NCI-H69 (cell line): ENCODE measurements at regions not wholly inside any gene's neighbourhood (a gene's known extent, or its start where the extent isn't known, plus 50 kb on each side); places are given as distances from the start of the nearest gene placed in this dataset.

Source experiments
- DNase-seq: peaks from one replicate; lab custom pipeline; 2025; lab: John Stamatoyannopoulos, UW

GRCh38 chr12:58727521-58727920 is 192.8 kb downstream of the LRIG3 start:
- no peak for DNase-seq

GRCh38 chr12:58728397-58728796 is 191.9 kb downstream of the LRIG3 start:
- no peak for DNase-seq

- no peak for DNase-seq
Measured at GRCh38 chr12:58731096-58731495, 189.2 kb downstream of the LRIG3 start.

- DNase-seq, result no peak
Measured at GRCh38 chr12:58732894-58733293, 187.4 kb downstream of the LRIG3 start.

- peak; percentile 7 for DNase-seq
Measured at GRCh38 chr12:58741226-58741625, 179.1 kb downstream of the LRIG3 start.

- DNase-seq, result peak; percentile 11
Measured at GRCh38 chr12:58745348-58746125, 174.8 kb downstream of the LRIG3 start.

GRCh38 chr12:58747533-58747932 is 172.8 kb downstream of the LRIG3 start:
- DNase-seq, result peak; percentile 10

- peak; percentile 13 for DNase-seq
Measured at GRCh38 chr12:58750484-58750883, 169.8 kb downstream of the LRIG3 start.

GRCh38 chr12:58757422-58757821 is 162.9 kb downstream of the LRIG3 start:
- DNase-seq, result no peak

- peak; percentile 69 for DNase-seq
Measured at GRCh38 chr12:58759745-58760144, 160.6 kb downstream of the LRIG3 start.

- peak; percentile 52 for DNase-seq
Measured at GRCh38 chr12:58761308-58761707, 159.0 kb downstream of the LRIG3 start.

- peak; percentile 62 for DNase-seq
Measured at GRCh38 chr12:58764100-58764953, 156.0 kb downstream of the LRIG3 start.

- peak; percentile 67 for DNase-seq
Measured at GRCh38 chr12:58765076-58765475, 155.2 kb downstream of the LRIG3 start.

GRCh38 chr12:58765653-58766512 is 154.4 kb downstream of the LRIG3 start:
- DNase-seq, result peak; percentile 90

GRCh38 chr12:58766513-58766870 is 153.8 kb downstream of the LRIG3 start:
- DNase-seq, result no peak

GRCh38 chr12:58767496-58767895 is 152.8 kb downstream of the LRIG3 start:
- DNase-seq, result no peak

- DNase-seq, result no peak
Measured at GRCh38 chr12:58773986-58774385, 146.3 kb downstream of the LRIG3 start.

- DNase-seq, result peak; percentile 22
Measured at GRCh38 chr12:58774731-58775130, 145.6 kb downstream of the LRIG3 start.

- no peak for DNase-seq
Measured at GRCh38 chr12:58775396-58775795, 144.9 kb downstream of the LRIG3 start.

GRCh38 chr12:58776144-58776543 is 144.2 kb downstream of the LRIG3 start:
- DNase-seq, result no peak

- no peak for DNase-seq
Measured at GRCh38 chr12:58777815-58778214, 142.5 kb downstream of the LRIG3 start.

- no peak for DNase-seq
Measured at GRCh38 chr12:58781609-58782008, 138.7 kb downstream of the LRIG3 start.
